HG03039 (cell line): ENCODE measurements at regions not wholly inside any gene's neighbourhood (a gene's known extent, or its start where the extent isn't known, plus 50 kb on each side); places are given as distances from the start of the nearest gene placed in this dataset.

ENCODE experiments used
- ATAC-seq: cut with Tn5 transposase; IDR thresholded peaks from one replicate; pipeline ENCODE4 v1.9.1; 2021; ENCODE audit warnings: mild to moderate bottlenecking, moderate library complexity; ENCODE audit not compliant: unreplicated experiment

GRCh38 chr5:27381686-27382085 lies 343.3 kb upstream of the CDH9 start:
- no peak for ATAC-seq

DNA sequence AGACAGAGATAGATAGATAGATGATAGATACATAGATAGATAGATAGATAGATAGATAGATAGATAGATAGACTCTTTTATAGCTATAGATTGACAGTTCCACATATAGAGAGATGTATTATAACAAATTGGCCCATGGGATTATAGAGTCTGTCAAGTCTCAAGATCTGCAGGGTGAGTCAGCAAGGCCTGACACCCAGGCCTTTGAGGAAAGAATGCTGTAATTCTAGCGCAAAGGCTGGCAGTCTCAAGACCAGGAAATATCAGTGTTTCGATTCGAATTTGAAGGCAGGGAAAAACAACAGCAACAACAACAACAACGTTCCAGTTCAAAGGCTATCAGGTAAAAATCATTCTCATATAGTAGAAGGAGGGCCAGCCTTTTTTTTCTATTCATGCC lies 339.2 kb upstream of the CDH9 start:
- no peak for ATAC-seq

DNA sequence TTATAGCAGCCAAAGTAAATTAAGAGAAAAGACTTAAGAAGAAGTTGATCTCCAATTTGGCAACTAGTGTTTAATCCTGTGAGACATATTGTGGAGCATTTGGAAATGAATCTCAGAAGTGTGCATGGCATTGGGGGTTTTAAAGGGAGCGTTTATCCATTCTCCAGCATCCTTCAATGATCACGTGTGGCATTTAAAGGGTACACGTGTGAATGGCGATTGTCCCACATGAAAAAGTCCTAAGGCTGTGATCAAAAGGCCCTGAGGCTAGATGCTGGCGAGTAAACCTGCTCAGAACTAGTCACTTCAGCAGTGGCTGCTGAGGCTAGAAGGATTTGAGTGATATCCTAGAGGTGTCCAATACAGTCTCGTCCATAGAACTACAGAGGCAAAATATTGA lies 315.6 kb upstream of the CDH9 start:
- no peak for ATAC-seq

- ATAC-seq, result no peak
Measured at GRCh38 chr5:27353540-27353939, 315.2 kb upstream of the CDH9 start.

GRCh38 chr5:27341342-27341741 lies 303.0 kb upstream of the CDH9 start:
- ATAC-seq, result no peak

DNA sequence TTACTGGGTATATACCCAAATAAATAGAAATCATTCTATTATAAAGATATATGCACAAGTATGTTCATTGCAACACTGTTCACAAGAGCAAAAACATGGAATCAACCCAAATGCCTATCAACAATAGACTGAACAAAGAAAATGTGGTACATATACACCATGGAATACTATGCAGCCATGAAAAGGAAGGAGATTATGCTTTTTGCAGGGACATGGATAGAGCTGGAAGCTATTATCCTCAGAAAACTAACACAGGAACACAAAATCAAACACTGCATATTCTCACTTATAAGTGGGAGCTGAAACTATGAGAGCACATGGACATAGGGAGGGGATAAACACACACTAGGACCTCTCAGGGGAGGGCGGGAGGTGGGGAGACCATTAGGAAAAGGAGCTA lies 298.4 kb upstream of the CDH9 start:
- no peak for ATAC-seq

DNA sequence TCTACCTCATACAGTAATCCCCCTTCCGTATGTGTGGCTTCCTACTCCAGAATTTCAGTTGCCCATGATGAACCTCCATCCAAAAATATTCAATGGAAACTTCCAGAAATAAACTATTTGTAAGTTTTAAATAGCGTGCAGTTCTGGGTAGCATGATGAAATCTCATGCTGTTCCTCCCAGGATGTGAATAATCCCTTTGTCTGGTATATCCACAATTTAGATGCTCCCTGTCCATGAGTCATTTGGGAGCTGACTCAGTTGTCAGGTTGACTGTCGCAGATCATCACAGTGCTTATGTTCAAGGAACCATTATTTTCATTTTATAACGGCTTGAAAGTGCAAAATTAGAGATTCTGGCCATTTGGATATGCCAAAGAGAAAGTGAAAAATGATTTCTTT lies 290.1 kb upstream of the CDH9 start:
- no peak for ATAC-seq

GRCh38 chr5:27325513-27325912 lies 287.1 kb upstream of the CDH9 start:
- ATAC-seq, result no peak

DNA sequence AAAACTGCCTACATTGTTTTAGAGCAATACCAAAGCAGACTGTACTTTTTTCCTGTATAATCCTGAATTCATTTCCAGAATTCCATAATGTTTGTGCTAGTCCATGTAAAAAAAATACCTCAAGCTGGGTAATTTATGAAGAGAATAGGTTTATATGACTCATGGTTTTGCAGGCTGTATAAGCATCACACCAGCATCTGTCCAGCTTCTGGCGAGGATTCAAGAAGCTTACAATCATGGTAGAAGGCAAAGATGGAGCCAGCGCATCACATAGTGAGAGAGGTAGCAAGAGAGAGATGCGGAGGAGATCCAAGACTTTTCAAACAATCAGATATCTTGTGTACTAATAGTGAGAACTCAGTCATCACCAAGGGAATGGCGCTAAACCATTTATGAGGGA lies 280.3 kb upstream of the CDH9 start:
- ATAC-seq, result no peak

DNA sequence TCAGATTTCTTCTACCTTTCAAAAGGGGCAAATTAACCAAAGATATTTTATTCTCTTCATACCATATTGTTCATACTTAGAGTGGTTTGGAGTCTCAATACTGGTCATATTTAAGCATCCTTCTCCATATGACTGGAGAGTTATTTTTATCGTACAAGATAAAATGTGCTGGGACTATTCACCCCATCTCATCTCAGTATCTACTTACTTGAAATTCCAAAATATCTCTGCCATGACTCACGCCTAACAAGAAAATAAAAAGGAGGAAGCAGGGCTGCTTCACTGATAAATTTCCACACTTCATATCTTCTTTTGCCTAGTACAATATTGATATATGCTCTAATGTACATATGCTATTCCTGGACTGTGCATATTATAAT lies 277.9 kb upstream of the CDH9 start:
- no peak for ATAC-seq

DNA sequence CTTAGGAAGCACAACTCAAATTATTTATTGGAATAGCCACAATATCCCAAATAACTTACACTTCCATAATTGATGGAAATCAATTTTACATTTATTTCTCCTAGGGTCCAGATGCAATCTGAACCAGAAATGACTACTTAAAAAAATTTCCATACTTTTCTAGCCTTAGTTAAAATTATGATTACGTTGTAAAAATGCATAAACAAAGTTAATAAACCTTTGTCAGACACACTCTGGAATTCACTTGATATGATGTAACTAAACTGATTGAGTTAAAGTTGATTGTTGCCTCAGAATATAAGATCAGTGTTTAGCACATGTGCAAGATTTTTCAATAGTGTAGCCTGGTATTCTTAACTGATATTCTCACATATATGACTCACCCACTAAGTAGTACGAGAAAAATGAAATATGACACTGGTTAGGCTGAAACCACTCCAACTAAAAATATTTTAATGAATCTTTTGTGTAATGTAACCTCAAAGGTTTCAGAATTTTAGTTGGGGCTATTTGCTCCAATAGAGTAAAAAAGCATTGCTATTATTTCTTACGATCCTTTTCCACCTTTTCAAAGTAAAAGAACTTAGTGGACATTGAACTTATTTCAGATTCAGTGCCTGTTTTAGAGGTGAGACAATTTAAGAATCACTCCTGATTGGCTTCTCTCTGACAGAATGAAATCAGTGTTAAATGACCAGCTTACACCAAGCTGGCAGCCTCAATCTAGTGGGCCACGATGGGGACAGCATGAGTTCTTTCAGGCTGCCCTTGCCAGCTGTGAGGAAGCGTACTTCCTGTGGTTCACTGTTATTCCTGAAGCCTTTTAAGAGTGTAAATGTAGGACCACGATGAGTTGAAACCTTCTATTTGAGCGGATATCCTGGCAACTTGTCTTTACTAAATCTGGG lies 277.2 kb upstream of the CDH9 start:
- ATAC-seq, result no peak

- no peak for ATAC-seq
Measured at GRCh38 chr5:27313549-27313948, 275.2 kb upstream of the CDH9 start.

- no peak for ATAC-seq
Measured at GRCh38 chr5:27312291-27312893, 274.0 kb upstream of the CDH9 start.

DNA sequence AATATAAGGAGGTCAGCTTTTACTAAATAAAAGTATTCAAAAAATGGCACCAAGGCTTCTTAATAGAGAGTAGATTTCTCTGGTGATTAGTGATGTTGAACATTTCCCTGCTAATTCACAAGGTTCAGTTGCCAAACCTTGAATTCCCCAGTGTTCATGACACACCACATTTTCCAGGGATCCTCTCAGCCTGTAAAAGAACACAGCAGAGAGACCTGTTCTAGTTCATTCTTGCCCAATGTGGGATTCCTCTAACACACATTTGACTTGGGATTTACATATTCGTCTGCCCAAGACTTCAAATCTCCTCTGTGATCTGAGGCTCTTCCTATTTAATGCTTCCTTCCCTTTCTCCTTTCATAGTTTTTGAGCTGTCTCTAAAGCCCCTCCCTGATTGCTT lies 273.2 kb upstream of the CDH9 start:
- no peak for ATAC-seq

DNA sequence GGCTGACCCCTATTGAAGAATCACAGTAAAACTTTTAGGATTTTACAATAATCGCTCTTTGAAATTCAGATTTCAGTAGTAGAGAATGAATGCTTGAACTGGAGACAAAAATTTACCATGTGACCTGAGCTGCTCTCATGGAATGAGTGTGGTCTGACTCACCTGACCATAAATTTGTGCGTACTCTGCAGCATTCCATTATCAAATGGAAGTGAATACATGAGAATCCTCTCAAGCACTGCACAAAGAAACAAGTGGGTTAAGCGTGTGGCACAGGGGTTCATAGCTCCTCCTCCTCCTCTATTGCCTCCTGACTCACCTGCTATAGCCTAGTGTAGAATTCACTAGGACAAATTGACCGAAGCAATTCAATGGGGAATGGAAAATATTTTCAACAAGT lies 269.8 kb upstream of the CDH9 start:
- ATAC-seq, result no peak

- ATAC-seq, result no peak
Measured at GRCh38 chr5:27290172-27290571, 251.8 kb upstream of the CDH9 start.

- ATAC-seq, result no peak
Measured at GRCh38 chr5:27276119-27276518, 237.7 kb upstream of the CDH9 start.

DNA sequence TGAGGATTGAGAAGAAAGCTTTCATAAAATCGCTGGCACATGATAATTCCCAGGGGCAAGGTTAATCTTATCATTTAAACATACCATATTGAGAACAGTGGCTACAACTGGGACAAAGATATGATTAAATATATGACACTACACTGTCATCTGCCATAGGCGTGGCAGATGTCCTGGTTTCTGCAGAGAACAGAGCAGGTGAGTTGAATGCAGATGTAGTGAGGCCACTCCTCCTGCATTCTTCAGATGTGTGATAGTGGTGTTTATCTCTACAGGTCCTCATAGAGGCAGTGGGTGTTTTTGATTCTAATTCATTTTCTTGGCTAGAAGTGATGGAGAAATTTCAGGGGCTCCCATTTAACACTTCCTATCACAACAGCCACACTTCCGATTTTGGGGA lies 237.0 kb upstream of the CDH9 start:
- no peak for ATAC-seq

- ATAC-seq, result no peak
Measured at GRCh38 chr5:27269766-27270165, 231.4 kb upstream of the CDH9 start.

- ATAC-seq, result no peak
Measured at GRCh38 chr5:27267209-27267824, 228.9 kb upstream of the CDH9 start.

GRCh38 chr5:27266184-27266583 lies 227.8 kb upstream of the CDH9 start:
- ATAC-seq, result no peak

- ATAC-seq, result no peak
Measured at GRCh38 chr5:27257696-27258095, 219.3 kb upstream of the CDH9 start.
